Posterior vena cava (tissue), 2 donors: ENCODE measurements at regions not wholly inside any gene's neighbourhood (a gene's known extent, or its start where the extent isn't known, plus 50 kb on each side); places are given as distances from the start of the nearest gene placed in this dataset.
"Not testable (repeated sequence)": the region's sequence is repeated elsewhere in the genome, so short reads cannot be mapped to it uniquely, and the experiment has no call there.

ENCODE experiments used
- DNase-seq: peaks from one replicate; pipeline ENCODE4 v3.0.0-alpha.2; 2020; ENCODE audit warnings: low spot score
- intact Hi-C, 2 donors: fragments of 100-400 bp; cut with DNase I; formaldehyde crosslinking; loops; one replicate each; pipeline versions ENCODE4 v1.14.1 to v1.14.2; 2022 to 2023
- donor health status: DM: yes; HTN: yes; CAD: no.
- donor health status: DM: yes; HTN: yes; CAD: no.

DNA sequence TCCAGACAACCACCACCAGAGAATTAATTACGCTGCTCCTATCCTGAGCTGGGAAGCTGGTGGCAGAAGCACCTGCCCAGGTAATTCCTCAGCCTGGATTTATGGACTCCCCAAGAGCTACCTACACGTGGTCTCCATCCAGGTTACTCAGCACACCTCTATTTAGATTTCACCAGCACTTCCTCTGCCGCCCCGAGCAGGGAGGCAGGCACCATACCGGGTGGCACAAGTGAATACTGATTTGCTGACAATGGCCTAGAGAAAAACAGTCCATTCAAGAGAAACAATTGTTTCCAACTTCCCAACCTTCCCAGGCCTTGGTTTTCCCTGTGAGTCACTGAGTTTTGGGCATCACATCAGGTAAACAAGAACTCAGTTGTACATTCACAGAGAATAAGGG lies 134.3 kb downstream of the MATN1 start:
- no peak for DNase-seq

DNA sequence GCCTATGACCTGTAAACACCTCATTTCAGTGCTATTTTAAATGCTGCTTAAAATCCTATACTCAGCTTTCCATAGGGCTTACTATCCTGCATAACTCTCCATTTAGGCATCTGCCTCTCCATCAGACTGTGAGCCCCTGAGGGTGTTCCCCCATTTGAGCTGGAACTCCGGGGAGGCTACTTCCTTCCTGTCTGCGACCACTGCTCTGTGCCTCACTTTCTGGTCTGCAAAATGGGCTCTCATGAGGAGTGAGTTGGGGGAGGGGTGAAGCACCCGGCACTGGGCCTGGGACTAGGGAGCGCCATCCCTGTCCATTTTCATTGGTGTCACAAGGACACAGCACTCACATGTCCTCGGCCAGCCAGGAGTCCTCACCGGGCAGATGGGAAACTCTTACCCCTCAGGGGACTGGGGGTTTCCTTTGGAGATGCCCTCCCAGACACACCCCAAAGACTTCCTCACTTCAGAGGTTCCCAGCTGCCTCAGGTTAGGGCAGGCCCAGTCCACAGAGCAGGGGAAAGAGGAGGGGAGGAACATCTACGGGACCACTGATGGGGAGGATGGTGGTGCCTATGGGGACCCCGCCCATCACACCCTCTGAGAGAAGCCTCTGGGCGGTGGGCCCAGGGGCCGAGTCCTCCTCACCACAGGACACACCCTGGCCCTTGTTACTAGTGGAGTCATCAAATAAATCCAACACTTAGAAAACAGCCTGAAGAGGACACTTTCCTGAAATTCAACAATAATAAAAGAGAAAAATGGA lies 134.9 kb downstream of the MATN1 start:
- DNase-seq: no peak
- intact Hi-C loops: no loop called here

More for the DNA sequence above, 134.3 kb downstream of the MATN1 start:
- intact Hi-C loops: no loop called here

DNA sequence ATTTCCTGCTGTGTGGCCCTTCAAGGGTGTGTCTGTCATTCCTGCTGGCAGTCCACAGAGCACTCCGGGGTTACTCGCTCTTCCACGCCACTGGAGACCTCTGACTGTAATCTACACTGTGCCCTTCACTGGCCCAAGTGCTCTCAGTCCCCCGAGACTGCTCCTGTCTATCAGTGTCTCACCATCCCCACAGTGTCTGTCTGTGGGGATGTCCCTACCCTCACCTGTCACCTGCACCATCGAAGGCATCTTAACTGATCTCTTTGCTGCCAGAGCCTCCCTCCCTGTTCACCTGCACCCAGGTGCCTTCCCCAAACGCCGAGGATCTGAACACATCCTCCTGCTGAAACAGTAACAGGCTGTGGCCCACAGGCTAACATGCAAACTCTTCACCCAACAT lies 136.7 kb downstream of the MATN1 start:
- DNase-seq: no peak
- intact Hi-C loops: no loop called here

DNA sequence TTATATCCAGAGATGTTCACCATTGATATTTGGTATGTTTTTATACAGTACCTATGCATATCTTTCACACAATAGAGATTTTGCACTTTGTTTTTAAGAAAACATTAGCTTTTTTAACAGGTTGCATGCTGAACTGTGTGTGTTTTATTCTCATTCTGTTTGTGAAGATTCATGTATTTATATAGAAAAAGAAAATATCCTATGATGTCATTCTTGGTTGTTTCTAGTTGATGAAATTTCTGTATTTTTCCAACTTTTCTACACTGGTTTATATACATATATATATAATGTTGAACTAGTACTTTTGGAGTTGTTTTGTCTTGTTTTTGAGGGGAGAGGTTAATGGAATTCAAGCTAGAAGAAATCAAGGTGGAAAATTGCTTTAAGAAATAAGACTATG lies 143.8 kb downstream of the MATN1 start:
- no peak for DNase-seq
- intact Hi-C loops: no loop called here

DNA sequence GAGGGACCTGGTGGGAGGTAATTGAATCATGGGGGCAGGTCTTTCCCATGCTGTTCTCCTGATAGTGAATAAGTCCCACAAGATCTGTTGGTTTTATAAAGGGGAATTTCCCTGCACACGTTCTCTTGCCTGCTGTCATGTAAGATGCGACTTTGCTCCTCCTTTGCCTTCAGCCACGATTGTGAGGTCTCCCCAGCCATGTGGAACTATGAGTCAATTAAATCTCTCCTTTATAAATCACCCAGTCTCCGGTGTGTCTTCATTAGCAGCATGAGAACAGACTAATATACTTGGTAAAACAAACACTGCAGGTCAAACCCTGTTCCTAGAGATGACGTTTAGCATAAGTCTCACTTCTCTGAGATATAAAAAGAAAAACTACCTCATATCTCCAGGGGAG lies 148.3 kb downstream of the MATN1 start:
- intact Hi-C loops: no loop called here
- DNase-seq: no peak

DNA sequence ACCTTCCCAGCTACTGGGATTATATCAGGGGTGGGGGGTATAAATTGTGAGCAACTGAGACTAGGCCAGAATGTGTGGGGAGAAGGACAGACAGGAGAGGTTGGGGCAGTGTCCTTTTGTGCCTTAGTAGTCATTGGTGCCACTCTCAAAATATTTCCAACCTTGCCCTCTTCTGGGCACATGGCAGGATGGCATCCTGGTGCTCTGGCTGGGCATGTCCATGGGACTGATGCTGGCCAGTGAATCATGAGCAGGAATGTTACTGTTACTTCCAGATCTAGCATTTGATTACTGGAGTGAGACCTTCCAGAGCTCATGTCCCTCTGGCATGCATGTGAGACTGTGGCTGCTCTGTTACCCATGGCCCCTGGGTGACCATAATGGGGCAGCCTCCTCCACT lies 151.2 kb downstream of the MATN1 start:
- intact Hi-C loops: no loop called here
- no peak for DNase-seq

DNA sequence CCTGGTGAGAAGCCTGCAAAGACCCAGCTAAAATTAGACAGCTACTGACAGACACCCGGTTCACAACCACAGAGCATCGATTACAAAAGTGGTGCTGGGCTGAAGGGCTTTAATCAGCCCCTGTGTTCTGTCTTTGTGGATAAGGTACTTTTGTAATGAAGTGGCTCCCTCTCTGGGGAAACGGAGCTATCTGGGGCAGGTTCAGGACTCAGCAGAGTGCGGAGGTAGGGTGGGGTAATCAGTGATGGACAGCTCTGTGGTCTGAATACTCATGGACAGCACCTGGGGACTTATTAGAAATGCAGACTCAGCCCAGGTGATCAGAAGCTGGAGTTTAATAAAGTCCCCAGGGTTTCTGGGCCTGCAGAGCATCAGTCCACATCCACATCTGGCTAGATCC lies 152.0 kb downstream of the MATN1 start:
- DNase-seq: no peak
- intact Hi-C loops: no loop called here

DNA sequence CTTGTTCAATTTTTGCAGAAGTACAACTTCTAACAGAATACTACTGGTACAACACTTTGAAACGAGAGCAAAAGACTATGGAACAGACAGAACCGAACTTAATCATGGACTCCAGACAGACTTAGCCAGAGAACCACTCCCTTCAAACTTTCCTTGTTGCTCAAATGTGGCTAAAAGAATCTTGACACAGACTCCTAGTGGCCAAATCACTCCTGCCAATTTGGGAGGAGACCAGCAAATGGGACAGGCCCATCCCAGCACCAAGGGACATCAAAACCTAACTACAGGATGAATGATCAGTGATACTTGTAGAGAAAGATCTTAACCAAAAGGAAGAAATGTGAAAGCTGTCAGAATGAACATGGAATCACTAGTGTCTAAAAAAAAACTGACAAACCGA lies 154.0 kb downstream of the MATN1 start:
- intact Hi-C loops: no loop called here
- DNase-seq: no peak

DNA sequence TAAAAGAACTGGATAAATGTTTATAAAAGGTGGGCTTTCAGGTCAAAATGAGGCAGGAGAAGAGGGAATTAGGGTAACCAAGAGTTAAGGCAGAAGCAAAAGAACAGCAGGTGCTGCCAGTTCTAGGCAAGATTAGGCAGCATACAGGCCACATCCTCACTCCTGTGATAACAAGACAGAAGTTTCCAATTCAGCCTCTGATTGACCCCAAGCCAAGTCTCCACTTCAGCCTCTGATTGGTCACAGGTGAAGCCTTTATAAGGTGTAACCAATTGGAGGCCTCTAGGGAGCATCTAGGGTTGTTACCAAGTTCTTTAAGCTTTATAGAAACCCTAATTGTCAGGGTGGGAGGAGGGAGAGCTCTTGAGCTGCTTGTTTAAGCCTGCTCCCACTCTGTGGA lies 160.8 kb downstream of the MATN1 start:
- intact Hi-C loops: no loop called here
- no peak for DNase-seq

DNA sequence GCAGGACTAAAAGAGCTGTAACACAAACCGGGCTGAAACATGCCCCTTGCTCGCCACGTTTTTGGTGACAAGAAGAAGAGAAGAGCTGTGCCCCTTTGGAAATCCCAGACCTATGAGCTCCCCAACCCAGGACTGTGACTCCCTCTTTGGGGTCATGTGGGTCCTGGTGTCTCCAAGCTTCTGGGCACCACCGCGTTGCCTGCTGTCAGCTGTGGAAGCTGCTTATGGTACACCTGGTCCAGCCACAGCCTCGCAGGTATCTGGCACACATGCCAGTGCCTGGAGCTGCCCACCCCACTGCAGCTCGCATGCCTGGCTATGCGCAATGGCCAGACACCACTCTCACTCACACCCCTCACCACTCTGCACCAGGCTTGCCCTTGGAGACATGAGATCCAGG lies 171.8 kb downstream of the MATN1 start:
- DNase-seq: no peak
- intact Hi-C loops: loop anchor here in 1 of 2 donors (5.0 kb wide), 1 partner anchor 51 kb away; no protein-coding TSS in a partner anchor

DNA sequence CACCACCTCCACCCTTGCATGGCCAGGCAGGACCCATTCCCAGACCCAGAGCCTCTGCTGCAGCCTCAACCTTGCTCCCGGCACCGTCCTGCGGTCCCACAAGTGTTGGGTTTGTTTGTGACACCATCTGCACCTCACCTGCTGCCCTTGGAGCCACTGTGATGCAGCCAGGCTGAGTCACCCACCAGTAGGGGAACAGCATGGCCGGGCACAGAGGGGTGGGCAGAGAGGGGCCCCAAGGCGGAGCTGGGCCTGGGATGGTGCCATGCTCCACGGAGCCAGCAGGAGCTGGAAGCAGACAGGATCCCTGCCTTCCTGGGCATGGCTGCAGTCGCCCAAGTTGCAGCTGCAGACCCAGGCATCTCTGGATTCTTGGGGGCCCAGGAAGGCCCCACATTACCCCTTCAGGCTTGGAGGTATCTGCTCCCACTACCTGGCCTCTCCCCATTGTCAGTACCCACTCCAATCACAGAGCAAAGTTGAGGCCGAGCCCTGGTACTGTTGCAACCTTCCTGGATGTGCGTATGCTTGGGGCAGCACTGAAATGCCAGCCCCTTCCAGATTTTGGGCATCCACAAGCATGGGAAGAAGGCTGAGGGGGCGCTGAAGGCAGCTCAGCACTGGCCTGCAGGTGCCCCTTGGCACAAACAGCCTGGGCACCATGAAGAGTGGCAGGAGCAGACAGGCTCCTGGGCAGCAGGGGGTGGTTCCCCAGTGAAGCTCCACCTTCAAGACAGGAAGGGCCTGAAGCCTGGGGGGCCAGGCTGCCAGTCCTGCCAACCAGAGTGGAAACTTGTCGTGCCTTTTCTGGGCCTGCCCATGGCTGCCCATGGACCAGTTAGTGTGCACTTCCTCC lies 172.8 kb downstream of the MATN1 start:
- no peak for DNase-seq
- intact Hi-C loops: loop anchor here in 1 of 2 donors (5.0 kb wide), 1 partner anchor 52 kb away; no protein-coding TSS in a partner anchor

DNA sequence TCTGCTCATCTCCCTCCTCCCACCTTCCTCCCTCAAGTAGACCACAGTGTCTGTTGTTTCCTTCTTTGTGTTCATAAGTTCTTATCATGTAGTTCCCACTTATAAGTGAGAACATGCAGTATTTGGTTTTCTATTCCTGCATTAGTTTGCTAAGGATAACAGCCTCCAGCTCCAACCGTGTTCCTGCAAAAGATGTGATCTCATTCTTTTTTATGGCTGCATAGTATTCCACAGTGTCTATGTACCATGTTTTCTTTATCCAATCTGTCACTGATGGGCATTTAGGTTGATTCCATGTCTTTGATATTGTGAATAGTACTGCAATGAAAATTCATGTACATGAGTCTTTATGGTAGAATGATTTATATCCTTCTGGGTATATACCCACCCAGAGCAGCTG lies 173.5 kb downstream of the MATN1 start:
- intact Hi-C loops: loop anchor here in 1 of 2 donors (5.0 kb wide), 1 partner anchor 52 kb away; no protein-coding TSS in a partner anchor

DNA sequence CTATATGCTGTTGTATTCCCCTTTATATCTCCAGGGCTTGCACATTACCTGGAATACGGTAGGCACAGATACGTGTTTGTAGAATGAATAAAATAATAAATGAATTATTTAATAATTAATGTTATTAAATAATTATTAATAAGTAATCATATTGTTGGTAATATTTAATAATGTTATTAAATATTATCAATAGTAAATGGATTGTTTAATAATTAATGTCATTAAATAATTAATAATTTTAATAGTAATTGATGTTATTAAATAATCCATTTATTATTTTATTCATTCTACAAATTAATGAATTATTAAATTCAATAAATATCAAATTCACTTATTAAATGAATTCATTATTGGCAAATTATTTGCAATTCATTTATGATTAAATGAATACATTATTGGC lies 175.1 kb downstream of the MATN1 start:
- intact Hi-C loops: no loop called here
- DNase-seq: no peak

More for the DNA sequence above, 173.5 kb downstream of the MATN1 start:
- DNase-seq: not testable (repeated sequence)

DNA sequence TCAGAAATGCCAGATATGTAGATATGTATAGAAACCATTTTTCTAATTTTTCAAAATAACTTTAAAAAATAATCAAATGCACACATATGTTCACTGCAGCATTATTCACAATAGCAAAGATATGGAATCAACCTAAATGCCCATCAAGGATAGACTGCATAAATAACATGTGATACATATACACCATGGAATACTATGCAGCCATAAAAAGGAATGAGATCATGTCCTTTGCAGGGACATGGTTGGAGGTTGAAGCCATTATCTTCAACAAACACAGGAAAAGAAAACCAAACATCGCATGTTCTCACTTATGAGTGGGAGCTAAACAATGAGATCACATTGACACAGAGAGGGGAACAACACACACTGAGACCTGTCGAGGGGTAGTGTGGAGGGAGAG lies 176.1 kb downstream of the MATN1 start:
- intact Hi-C loops, DNase-seq: not testable (repeated sequence)

DNA sequence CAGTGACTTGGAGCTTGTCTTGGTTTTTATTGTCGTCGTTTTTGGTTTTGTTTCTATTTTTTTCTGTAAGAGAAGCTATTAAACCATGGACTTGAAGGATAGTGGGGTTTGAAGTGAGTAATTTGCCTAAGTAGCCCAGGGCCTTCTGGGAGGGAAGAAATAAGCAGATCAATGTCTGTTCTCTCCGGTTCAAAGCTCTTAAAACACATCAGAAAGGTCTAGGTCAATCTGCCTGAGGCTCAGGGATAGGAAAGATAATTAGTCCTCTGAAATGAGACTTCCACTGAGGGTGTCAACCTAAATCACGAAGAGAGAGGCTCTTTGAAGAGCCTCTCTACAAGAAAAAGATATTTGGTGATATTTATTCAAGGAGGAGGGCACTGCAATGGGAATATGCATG lies 178.0 kb downstream of the MATN1 start:
- DNase-seq: no peak
- intact Hi-C loops: no loop called here

DNA sequence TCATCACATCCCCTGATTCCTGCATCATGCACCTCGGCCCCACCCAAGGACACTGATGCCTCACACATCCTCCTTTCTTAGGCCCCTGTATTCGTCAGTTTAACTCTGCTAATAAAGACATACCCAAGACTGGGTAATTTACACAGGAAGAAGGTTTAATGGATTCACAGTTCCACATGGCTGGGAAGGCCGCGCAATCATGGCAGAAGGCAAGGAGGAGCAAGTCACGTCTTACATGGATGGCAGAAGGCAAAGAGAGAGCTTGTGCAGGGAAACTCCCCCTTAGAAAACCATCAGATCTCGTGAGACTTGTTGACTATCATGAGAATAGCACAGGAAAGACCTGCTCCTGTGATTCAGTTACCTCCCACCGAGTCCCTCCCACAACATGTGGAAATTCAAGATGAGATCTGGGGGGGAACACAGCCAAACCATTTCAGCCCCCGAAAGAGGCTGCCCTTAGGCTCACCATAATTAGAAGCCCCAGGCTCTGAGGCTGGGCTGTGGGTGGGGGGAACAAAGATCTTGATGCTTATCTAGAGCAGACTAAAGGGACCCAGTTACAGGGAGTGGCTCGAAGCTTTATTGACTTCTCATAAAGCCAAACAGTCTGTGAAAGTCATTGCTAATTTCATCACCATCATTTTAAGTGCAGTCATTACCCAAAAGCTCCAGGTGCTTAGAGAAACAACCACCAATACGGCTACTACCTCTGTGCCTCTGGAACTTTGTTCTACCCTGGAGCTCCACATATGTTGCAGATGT lies 181.5 kb downstream of the MATN1 start:
- intact Hi-C loops: no loop called here
- no peak for DNase-seq

DNA sequence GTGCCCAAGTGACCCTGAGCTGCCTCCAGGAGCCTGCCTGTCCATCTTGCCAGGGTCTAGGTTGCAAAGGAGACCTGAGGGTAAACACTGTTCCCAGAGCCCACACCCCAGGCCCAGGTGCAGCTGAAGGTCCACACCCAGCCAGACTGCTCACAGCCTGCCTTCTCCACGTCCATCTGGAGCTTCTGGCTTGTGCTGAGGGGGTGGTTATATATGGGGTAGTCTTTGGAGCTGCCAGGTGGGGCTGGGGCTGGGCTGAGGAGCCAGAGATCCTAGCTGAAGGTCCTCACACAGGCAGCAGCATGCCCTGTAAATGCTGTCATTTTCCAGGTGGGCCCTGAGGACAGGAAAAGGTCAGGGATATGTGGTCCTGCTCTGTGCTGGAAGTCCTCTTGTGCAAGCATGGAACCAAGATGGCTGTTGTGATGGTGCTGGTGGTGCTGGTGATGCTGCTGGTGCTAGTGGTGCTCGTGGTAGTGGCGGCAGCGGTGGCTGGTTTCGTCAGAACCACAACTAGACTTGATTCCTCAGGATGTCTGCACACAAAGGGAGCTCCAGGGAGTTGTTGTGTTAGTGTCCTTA lies 182.7 kb downstream of the MATN1 start:
- intact Hi-C loops: no loop called here
- DNase-seq: no peak

DNA sequence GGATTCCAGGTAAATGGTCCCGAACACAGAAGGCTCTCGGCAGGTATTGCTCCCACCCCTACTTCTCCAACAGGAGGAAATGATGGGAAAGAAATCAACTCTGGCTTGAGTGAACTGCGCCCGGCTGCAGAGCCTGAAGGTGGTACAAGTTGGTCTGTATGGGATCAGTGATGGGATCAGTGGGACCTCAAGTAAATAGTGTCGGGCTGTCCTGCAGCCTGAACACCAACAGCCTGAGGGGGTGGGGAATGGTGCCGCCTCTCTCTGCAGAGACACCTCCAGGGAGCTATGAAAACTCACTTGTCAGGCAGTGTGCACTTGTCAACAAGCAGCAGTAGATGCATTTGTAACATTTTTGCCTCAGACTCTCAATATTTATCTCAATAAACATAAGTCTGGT lies 183.5 kb downstream of the MATN1 start:
- intact Hi-C loops: no loop called here

More for the DNA sequence above, 183.5 kb downstream of the MATN1 start:
- no peak for DNase-seq
